Mesothelial cell of epicardium (in vitro differentiated cells): ENCODE measurements at regions not wholly inside any gene's neighbourhood (a gene's known extent, or its start where the extent isn't known, plus 50 kb on each side); places are given as distances from the start of the nearest gene placed in this dataset.

Source experiments
- DNase-seq, 2 experiments: peaks; one replicate each; pipeline ENCODE4 v3.0.0; 2021; ENCODE audit warnings: low spot score in 2 of 2; ENCODE audit not compliant: unreplicated experiment in 2 of 2
- H3K27ac Mint-ChIP-seq: 2 replicates; pipeline ENCODE4 v1.8.0; 2021; ENCODE audit warnings: mixed read lengths
- H3K27me3 Mint-ChIP-seq: 2 replicates; pipeline ENCODE4 v1.8.0; 2021; ENCODE audit warnings: low read depth, mixed read lengths
- H3K36me3 Mint-ChIP-seq: 2 replicates; pipeline ENCODE4 v1.8.0; 2021; ENCODE audit warnings: mixed read lengths
- H3K4me1 Mint-ChIP-seq: 2 replicates; pipeline ENCODE4 v1.8.0; 2021; ENCODE audit warnings: mixed read lengths
- H3K4me3 Mint-ChIP-seq: 2 replicates; pipeline ENCODE4 v1.8.0; 2021; ENCODE audit warnings: mild to moderate bottlenecking, moderate library complexity, mixed read lengths
- H3K9me3 Mint-ChIP-seq: 2 replicates; pipeline ENCODE4 v1.8.0; 2021; ENCODE audit warnings: mixed read lengths
- CTCF ChIP-seq: fragments of 200-600 bp; sonication (generic); IDR thresholded peaks from one replicate; pipeline ENCODE4 v1.5.0; 2021; ENCODE audit warnings: antibody characterized with exemption; ENCODE audit not compliant: unreplicated experiment

- Mint-ChIP-seq H3K4me3 (no peak overlapping the region), H3K36me3 (no peaks in the 10 kb centered on the region), H3K27ac (no peak overlapping the region), H3K9me3 (no peaks in the 10 kb centered on the region), H3K27me3 (peaks cover 4% of the 10 kb centered on the region), H3K4me1 (peaks cover 2% of the 10 kb centered on the region)
- no peak for TF ChIP-seq CTCF
- no peak for DNase-seq
Measured at GRCh38 chr4:36852856-36853255, 391.7 kb upstream of the NWD2 start.

- Mint-ChIP-seq H3K4me1 (peaks cover 2% of the 10 kb centered on the region), H3K9me3 (no peaks in the 10 kb centered on the region), H3K36me3 (no peaks in the 10 kb centered on the region), H3K27me3 (peaks cover 4% of the 10 kb centered on the region), H3K4me3 (no peak overlapping the region), H3K27ac (no peak overlapping the region)
- no peak for TF ChIP-seq CTCF
- no peak for DNase-seq
Measured at GRCh38 chr4:36854554-36854953, 390.0 kb upstream of the NWD2 start.

GRCh38 chr4:36863601-36864000 lies 380.9 kb upstream of the NWD2 start:
- Mint-ChIP-seq H3K27ac (no peak overlapping the region), H3K4me3 (no peak overlapping the region), H3K27me3 (peaks cover 1% of the 10 kb centered on the region), H3K36me3 (no peaks in the 10 kb centered on the region), H3K9me3 (no peaks in the 10 kb centered on the region), H3K4me1 (no peaks in the 10 kb centered on the region)
- no peak for DNase-seq
- TF ChIP-seq CTCF, result no peak

- H3K27me3 Mint-ChIP-seq, result peaks cover 4% of the 10 kb centered on the region
- H3K9me3 Mint-ChIP-seq, result no peaks in the 10 kb centered on the region
- no peak overlapping the region for H3K27ac Mint-ChIP-seq
- no peak overlapping the region for H3K4me3 Mint-ChIP-seq
- no peak for DNase-seq
- TF ChIP-seq CTCF, result no peak
- H3K36me3 Mint-ChIP-seq, result no peaks in the 10 kb centered on the region
- H3K4me1 Mint-ChIP-seq, result no peaks in the 10 kb centered on the region
Measured at GRCh38 chr4:36870121-36870520, 374.4 kb upstream of the NWD2 start.

GRCh38 chr4:36872679-36873078 lies 371.9 kb upstream of the NWD2 start:
- Mint-ChIP-seq H3K4me1 (no peaks in the 10 kb centered on the region), H3K9me3 (no peaks in the 10 kb centered on the region), H3K27me3 (peaks cover 4% of the 10 kb centered on the region), H3K36me3 (no peaks in the 10 kb centered on the region), H3K27ac (no peak overlapping the region), H3K4me3 (no peak overlapping the region)
- no peak for DNase-seq
- no peak for TF ChIP-seq CTCF

- Mint-ChIP-seq H3K4me3 (no peak overlapping the region), H3K9me3 (peaks cover 26% of the 10 kb centered on the region), H3K4me1 (no peaks in the 10 kb centered on the region), H3K36me3 (no peaks in the 10 kb centered on the region), H3K27ac (no peak overlapping the region), H3K27me3 (no peaks in the 10 kb centered on the region)
- no peak for DNase-seq
- TF ChIP-seq CTCF, result no peak
Measured at GRCh38 chr4:36884151-36884550, 360.4 kb upstream of the NWD2 start.
